Esophagus mucosa (tissue), 1 donor: ENCODE measurements at regions not wholly inside any gene's neighbourhood (a gene's known extent, or its start where the extent isn't known, plus 50 kb on each side); places are given as distances from the start of the nearest gene placed in this dataset.
A peak's percentile ranks its signal among the peaks of the same experiment; 100 is the strongest.

ENCODE experiments used
- ATAC-seq: fragments of 200-7000 bp; cut with Tn5 transposase; one replicate; pipeline ENCODE4 v1.9.1; 2020
- donor health status: DM: yes; HTN: yes; CAD: no.

DNA sequence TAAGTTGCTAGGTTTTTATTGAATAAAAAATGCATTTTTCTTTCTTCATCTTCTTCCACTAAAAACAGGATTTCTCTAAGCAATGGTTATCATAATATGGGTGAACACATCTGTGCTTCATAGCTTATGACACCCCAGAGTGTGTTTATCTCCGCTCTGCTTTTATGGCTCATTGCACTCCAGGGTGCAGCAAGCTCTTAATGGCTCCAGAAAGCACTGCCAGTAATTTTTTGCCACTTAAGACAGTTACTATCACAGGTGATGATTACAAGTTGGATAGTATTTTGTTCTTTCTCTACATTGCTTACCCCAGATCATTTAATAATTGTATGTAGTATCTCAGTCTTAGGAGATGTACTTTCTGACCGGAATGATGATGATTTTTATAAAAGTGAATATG, 239.3 kb upstream of the CDH20 start:
- ATAC-seq = no peak

DNA sequence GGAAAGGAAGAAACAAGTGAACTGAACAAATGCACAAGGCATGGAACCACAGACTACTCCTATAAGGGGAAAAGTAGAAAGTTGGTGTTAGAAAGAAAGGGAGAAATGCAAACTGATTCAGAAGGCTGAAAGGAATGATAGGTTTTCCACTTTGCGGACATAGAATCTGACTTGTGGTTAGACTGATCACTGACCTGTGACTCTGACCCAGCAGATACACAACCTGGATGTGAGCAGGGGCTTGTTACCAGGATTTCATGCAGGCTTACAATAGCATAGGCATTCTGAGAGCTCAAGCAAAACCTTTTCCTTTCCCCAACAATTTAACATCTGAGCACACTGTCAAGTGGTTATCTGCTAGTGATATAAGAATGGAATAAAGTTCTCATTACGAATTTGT, 237.0 kb upstream of the CDH20 start:
- ATAC-seq = no peak

- no peak for ATAC-seq
Observed at GRCh38 chr18:61107113-61107512, 226.1 kb upstream of the CDH20 start.

GRCh38 chr18:61108706-61109105, 224.5 kb upstream of the CDH20 start:
- ATAC-seq = no peak

DNA sequence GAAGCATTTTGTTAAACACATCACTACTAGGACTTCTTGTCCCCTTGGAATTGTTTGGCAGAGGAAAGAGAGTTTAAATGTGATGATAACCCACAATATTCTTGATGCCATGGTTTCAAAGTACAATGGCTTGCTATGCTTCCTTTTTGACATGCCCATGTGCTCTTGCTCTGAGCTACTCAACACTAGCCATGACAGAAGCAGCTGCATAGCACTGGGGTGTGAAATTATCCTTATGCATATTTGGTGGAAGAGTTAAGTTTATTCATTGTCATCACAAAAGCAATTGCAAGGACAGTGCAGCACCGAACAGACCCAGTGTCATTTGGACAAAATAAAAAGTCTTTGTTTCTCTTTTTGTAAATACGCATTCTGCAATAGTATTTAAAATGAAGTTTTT, 209.9 kb upstream of the CDH20 start:
- ATAC-seq = no peak

GRCh38 chr18:61127714-61128467, 205.3 kb upstream of the CDH20 start:
- no peak for ATAC-seq

DNA sequence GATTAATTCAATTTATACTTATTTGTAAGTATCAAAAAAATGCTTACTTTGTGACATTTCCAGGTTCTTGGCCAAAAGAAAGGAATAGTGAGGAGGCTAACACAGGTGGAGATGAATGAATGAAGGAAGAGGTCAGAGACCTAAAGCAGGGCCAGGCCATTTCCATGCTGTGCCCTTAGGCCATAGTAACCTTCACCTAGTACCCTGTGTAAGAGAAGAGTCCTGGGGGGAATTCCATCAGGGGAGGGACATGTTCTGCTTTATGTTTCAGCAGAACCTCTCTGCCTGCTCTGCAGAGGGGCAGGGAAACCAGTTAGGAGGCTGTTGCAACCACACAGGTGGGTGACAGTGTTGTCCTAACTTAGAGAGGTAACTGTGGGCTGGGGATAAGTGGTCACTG, 204.2 kb upstream of the CDH20 start:
- no peak for ATAC-seq

DNA sequence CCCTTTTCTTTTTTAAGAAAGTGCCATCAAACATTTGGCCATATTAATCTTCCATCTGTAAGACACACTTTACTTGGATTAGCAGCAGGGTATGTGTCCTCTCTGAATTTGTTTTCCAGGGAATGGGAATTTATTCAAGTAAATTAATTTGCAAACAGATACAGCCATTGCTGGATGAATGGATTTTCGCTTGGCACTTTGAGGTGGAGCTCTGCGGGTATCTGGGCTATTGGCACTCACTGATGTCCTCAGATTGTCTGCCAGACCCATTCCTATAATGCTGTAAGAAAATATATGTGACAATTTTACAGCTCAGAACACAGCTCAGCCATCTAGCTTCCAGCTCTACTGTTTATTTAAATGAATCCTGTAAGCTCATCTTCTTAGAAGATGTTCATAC, 201.2 kb upstream of the CDH20 start:
- ATAC-seq = no peak

GRCh38 chr18:61133783-61134182, 199.4 kb upstream of the CDH20 start:
- no peak for ATAC-seq

DNA sequence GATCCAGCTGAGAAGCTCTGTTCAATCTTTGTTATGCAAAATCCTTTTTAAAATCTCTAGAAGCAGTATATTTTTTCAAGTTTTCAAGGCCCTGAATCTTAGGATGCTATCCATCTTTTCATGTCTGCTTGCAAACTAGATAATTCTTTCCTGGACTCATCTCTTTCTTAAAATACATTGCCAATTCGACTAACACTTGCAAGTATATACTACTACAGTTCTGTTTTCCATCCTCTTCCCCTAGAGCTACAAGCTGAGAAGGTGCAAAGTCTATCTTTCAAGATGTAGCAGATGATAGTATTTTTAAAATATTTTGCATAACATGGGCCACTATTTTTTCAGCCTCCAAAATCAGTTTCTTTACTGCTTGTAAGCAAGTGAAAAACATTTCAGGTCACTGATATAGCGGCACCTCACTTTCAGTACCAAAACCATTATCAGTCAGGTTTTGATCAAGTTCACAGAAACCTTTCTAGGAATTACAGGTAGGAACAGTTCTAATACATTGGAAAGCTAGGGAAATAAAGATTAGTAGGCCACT, 196.4 kb upstream of the CDH20 start:
- ATAC-seq = no peak

GRCh38 chr18:61141691-61142090, 191.5 kb upstream of the CDH20 start:
- no peak for ATAC-seq

GRCh38 chr18:61148322-61148721, 184.9 kb upstream of the CDH20 start:
- no peak for ATAC-seq

DNA sequence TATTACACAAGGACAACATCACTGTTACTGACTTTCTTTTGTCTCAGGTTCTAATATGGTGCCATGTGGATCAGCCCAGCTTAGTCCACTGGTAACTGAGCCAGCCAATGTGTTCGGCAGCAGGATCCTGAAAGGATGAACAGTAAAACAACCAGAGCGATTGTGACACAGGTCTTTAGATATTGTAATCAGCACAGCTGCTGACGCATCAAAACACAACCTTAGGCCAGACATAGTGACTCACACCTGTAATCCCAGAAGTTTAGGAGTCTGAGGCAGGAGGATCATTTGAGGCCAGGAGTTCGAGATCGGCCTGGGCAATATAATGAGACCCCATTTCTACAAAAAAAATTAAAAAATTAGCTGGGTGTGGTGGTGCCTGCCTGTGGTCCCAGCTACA, 183.4 kb upstream of the CDH20 start:
- ATAC-seq = no peak

DNA sequence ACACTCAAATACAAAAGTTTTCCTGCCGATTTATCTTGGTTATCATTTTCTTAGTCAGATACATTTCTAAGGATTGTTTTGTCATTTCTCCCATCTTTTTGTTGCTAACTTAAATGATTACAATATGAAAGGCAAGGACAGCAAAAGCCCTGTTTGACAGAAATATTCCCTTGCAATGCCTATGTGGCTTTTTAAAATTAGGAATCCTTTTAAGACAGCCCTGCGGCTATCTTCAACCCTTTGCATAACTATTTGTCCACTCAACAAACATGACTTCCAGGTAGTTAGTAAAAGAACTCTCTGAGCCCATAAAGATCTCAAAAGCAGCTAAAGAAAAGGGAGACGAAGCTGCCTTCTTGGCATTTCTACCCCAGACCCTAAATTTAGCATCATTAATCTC, 179.7 kb upstream of the CDH20 start:
- ATAC-seq = no peak

GRCh38 chr18:61154866-61155265, 178.4 kb upstream of the CDH20 start:
- ATAC-seq = no peak

- no peak for ATAC-seq
Observed at GRCh38 chr18:61155586-61155985, 177.6 kb upstream of the CDH20 start.

DNA sequence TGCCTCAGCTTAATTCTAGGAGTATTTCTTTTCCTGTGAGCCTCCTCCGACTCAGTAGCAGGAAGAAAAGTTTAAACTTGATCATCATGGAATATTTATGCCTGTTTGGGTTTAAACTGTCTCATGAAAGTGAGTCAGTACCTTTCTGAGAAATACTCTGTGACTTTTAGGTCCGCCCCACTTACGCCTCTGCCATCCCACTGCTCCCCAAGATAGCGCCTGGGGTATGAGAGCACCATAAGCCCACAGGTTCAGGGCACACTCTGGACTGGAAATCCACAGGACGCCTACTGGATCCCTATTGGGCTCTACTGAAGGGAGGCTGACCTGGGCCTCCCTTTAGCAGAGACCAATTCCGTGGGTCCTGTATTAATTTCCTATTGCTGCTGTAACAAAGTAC, 175.8 kb upstream of the CDH20 start:
- ATAC-seq = no peak

DNA sequence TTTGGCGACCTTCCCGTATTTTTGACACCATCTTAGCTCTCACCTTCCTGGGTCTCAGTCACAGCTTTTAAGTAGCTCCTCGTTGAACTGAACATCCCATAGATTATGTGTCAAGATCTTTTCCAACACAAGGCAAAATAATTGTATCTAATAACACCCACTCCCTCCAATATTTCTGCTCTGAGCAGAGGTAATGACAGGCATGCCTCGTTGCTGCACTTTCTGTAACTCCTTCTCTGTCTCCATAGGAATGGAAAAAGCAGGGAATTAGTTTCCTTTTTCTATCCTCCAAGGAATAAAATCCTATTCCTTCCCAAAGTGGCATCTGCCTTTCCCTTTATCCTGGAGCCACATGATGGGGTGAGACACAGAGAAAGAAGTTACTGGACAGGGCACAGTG, 174.0 kb upstream of the CDH20 start:
- ATAC-seq = no peak

DNA sequence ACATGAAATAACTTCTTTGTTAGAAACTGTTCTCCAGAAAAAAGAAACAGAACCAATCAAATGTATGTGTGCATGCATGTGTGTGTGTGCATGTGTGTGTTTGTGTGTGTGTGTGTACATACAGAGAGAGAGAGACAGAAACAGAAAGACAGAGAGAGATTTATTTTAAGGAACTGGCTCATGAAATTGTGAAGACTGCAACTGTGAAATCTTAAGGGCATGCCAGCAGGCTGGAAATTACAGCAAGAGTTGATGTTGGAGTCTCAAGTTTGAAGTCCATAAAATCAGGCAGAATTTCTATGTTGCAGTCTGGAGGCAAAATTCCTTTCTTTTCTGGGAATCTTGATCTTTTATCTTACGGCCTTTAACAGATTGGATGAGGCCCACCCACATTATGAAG, 168.9 kb upstream of the CDH20 start:
- no peak for ATAC-seq

DNA sequence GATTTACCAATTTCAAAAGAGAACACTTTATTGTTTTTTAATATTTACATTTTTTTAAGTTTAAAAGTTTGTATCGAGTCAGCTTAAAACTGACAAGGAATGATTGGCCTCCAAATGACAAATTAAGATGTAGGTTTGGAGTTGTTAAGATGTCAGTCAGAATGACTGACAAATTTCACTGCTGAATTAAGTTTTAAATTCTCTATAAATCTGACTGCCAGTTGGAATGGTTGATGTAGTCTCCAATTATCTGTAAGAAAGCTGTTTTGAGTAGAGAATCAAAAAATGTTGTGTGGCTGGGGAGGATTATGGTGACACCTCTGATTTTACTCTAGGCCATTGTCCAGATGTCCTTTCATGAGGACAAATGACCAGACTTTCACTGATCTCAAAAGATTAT, 165.3 kb upstream of the CDH20 start:
- no peak for ATAC-seq

DNA sequence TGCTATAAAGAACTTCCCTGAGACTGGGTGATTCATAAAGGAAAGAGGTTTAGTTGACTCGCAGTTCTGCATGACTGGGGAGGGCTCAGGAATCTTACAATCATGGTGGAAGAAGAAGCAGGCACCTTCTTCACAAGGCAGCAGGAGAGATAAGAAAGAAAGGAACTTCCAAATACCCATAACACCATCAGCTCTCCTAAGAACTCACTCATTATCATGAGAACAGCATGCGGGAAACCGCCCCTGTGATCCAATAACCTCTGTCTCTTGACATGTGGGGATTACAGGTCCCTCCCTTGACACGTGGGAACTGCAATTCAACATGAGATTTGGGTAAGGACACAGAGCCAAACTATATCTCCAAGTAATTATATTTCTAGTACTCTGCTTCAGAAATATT, 163.8 kb upstream of the CDH20 start:
- no peak for ATAC-seq

GRCh38 chr18:61172624-61173023, 160.6 kb upstream of the CDH20 start:
- no peak for ATAC-seq

DNA sequence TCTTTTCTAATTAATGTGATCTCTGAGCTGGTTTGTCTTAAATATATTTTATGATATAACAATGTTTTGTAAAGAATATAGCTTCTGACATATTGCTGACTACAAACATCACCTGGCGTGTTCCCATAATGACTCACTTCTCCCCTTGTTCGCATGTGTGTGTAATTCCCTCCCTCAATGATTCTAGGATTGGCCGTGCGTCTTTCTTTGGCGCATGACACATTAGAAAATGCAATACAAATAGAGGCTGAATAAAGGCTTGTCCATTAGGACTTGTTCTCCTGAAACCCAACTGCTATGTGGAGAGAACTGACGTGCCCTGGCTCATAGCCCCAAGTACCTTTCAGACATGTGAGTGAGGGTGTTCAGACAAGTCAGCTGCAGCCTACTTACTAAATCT, 159.7 kb upstream of the CDH20 start:
- ATAC-seq = peak; percentile 72

DNA sequence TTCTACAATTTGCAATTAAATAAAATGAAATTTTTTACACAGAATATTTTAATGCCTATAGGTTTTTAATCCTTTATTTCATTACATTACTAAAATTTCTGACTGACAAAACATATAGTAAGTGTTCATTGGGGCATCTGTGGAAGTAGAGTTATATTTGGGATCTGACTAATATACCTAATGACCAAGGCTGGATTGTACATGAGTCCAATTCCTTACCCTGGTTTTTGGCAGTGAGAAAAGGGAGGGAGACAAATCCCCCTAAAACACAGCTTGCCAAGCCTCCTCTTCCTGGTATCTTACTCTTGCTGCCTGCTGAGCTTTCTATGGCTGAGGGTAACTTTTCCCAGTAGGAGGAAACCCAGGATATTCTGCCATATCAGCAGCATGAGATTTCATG, 149.4 kb upstream of the CDH20 start:
- no peak for ATAC-seq

DNA sequence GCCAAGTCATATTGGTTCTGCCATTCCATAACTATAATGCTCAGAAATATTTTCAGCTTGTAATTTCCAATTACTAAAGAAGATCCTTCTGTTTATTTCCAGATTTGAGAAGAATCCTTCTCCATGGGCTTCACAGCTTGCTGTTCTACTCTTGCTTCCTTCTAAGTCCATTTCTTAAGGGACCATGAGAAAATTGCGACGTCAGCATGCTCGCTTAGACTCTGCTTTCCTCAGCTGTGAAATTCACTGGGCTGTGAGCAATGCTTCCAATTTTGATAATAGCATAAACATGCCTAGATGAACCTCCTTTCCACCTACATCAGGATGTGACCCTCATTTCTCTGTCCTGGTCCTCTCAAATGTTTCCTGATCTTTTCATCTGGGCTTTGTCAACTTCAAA, 145.3 kb upstream of the CDH20 start:
- ATAC-seq = no peak
